Astrocyte (in vitro differentiated cells and primary cell): ENCODE measurements at regions not wholly inside any gene's neighbourhood (a gene's known extent, or its start where the extent isn't known, plus 50 kb on each side); places are given as distances from the start of the nearest gene placed in this dataset.

Experiments
- CTCF ChIP-seq: IDR thresholded peaks from 2 replicates; pipeline ENCODE4 v1.5.1; 2011; ENCODE audit warnings: low read depth, mild to moderate bottlenecking, inconsistent platforms, low read length, moderate library complexity; ENCODE audit not compliant: insufficient read depth
- EZH2 ChIP-seq: IDR thresholded peaks from 2 replicates; pipeline ENCODE4 v1.6.1; 2012; ENCODE audit warnings: mild to moderate bottlenecking, low read length, inconsistent platforms; ENCODE audit not compliant: insufficient read depth

- TF ChIP-seq CTCF (no peak), EZH2 (no peak)
Observed at GRCh38 chr16:51733181-51733580, 582.1 kb upstream of the SALL1 start.
